ENCODE measurements at regions not wholly inside any gene's neighbourhood (a gene's known extent, or its start where the extent isn't known, plus 50 kb on each side); places are given as distances from the start of the nearest gene placed in this dataset.

DNA sequence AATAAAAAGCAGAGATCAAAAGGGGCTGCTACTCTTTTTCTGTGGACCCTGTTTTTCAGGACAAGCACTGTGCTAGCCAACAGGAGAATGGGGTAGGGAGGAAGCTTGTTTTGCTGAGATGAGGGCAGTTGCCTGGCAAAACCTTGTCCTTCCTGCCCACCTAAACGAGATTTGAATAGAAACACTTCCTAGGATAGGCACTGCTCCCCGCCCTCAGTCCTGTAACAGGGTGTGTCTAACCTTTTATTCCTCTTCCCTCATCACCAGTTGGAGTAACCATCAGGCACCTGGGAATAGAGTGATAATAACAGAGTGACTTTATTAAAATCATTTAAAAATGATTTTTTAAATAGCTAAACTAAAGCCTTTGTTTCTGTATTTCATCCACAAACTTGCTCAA is 368.8 kb downstream of the LNPK start:
- TF ChIP-seq, protein P1, sequence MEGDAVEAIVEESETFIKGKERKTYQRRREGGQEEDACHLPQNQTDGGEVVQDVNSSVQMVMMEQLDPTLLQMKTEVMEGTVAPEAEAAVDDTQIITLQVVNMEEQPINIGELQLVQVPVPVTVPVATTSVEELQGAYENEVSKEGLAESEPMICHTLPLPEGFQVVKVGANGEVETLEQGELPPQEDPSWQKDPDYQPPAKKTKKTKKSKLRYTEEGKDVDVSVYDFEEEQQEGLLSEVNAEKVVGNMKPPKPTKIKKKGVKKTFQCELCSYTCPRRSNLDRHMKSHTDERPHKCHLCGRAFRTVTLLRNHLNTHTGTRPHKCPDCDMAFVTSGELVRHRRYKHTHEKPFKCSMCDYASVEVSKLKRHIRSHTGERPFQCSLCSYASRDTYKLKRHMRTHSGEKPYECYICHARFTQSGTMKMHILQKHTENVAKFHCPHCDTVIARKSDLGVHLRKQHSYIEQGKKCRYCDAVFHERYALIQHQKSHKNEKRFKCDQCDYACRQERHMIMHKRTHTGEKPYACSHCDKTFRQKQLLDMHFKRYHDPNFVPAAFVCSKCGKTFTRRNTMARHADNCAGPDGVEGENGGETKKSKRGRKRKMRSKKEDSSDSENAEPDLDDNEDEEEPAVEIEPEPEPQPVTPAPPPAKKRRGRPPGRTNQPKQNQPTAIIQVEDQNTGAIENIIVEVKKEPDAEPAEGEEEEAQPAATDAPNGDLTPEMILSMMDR (IDR thresholded peaks at IDR 0.05; ENCODE audit: borderline replicate concordance, extremely low read depth, insufficient read depth) = no peak
- H3K9ac ChIP-seq (ENCODE audit: low read length in 3 of 3) = no peak overlapping the region
- FAIRE-seq = no peak
- no peak for DNase-seq
- no peaks in the 10 kb centered on the region for H3K36me3 ChIP-seq (ENCODE audit: control insufficient read depth in 2 of 3, insufficient read depth in 3 of 3, low read length in 3 of 3)
- no peaks in the 10 kb centered on the region for H3K9me3 ChIP-seq (ENCODE audit: control insufficient read depth in 2 of 3, insufficient read depth in 1 of 3, low read length in 3 of 3)
- no peak overlapping the region for H3K27ac ChIP-seq (ENCODE audit: low read depth in 2 of 2, low read length in 2 of 2)
- intact Hi-C loops (cut with DNase I) = no loop called here
- H3K27me3 ChIP-seq (ENCODE audit: control insufficient read depth, insufficient read depth, low read length) = no peaks in the 10 kb centered on the region
- H3K4me1 ChIP-seq (ENCODE audit: control insufficient read depth in 2 of 3, insufficient read depth in 2 of 3, low read depth in 1 of 3, low read length in 3 of 3) = no peaks in the 10 kb centered on the region
- H3K4me3 ChIP-seq (ENCODE audit: low read length in 3 of 3) = no peak overlapping the region

DNA sequence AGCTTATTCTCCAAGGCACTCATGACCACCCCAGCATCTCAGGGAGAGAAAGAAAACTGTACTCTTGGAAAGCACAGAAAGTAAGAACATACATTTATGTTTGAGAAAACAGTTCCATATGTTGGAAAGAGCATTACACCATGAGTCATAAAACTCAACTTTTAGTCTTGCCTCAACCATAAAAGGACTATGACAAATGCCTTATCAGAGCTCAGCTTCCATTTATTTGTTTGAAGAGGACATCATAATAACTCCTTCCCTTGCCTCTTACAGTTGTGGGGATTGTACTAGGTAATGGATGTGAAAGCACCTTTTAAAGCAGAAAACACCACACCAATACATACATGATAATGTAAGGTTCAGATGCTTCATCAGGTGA is 370.8 kb downstream of the LNPK start:
- H3K9me3 ChIP-seq (ENCODE audit: control insufficient read depth in 2 of 3, insufficient read depth in 1 of 3, low read length in 3 of 3) = no peaks in the 10 kb centered on the region
- no peak overlapping the region for H3K27ac ChIP-seq (ENCODE audit: low read depth in 2 of 2, low read length in 2 of 2)
- intact Hi-C loops (cut with DNase I) = no loop called here
- no peak overlapping the region for H3K9ac ChIP-seq (ENCODE audit: low read length in 3 of 3)
- H3K27me3 ChIP-seq (ENCODE audit: control insufficient read depth, insufficient read depth, low read length) = no peaks in the 10 kb centered on the region
- FAIRE-seq (no peak), DNase-seq (no peak)
- TF ChIP-seq, protein P1 (IDR thresholded peaks at IDR 0.05; ENCODE audit: borderline replicate concordance, extremely low read depth, insufficient read depth) = no peak
- H3K4me3 ChIP-seq (ENCODE audit: low read length in 3 of 3) = no peak overlapping the region
- H3K36me3 ChIP-seq (ENCODE audit: control insufficient read depth in 2 of 3, insufficient read depth in 3 of 3, low read length in 3 of 3) = no peaks in the 10 kb centered on the region
- no peaks in the 10 kb centered on the region for H3K4me1 ChIP-seq (ENCODE audit: control insufficient read depth in 2 of 3, insufficient read depth in 2 of 3, low read depth in 1 of 3, low read length in 3 of 3)

DNA sequence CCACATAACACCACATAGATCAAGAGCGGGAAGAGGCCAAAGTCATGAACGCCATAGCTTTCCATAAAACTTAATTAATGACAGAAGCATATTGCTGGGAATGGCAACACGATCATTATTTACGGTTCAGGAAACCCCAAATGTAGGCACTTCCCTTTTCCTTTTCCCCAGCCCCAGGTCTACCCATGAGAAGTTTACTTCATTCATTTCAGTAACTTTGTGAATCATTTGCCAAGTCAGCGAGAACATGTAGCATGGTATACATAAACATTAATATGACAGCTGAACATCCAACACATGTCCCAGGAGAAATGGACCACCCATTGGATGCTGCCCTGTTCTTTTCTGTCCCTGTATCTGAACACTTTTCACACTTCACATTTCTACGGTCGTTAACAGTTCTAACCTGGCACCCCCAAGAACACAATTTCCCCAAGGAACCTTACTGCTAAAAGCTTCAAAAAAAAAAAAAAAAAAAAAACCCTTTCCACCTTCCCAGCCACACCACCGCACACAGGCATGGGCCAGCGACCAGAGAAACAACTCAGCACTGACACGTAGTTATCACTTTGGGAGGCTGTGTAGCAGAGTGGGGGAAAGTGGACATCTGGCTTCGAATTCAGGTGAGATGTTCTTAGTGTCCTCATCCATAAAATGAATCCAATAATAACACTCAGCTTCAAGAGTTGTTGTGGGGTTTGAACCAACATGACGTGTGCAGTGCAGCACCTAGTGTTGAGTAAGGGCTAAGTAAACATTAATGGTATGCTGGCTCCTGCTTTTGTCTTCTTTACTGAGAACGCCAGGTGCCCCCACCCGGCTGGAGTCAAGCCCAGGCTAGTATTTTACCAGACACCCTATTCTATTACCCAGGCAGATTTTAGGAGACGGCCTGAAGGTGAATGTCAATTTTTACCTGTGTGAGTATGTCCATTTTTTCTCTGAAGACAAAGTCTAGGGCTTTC is 371.5 kb downstream of the LNPK start:
- Histone ChIP-seq H3K27ac (ENCODE audit: low read depth in 2 of 2, low read length in 2 of 2) (no peak overlapping the region), H3K9ac (ENCODE audit: low read length in 3 of 3) (no peak overlapping the region), H3K4me3 (ENCODE audit: low read length in 3 of 3) (no peak overlapping the region), H3K27me3 (ENCODE audit: control insufficient read depth, insufficient read depth, low read length) (no peaks in the 10 kb centered on the region), H3K9me3 (ENCODE audit: control insufficient read depth in 2 of 3, insufficient read depth in 1 of 3, low read length in 3 of 3) (no peaks in the 10 kb centered on the region), H3K36me3 (ENCODE audit: control insufficient read depth in 2 of 3, insufficient read depth in 3 of 3, low read length in 3 of 3) (no peaks in the 10 kb centered on the region), H3K4me1 (ENCODE audit: control insufficient read depth in 2 of 3, insufficient read depth in 2 of 3, low read depth in 1 of 3, low read length in 3 of 3) (no peaks in the 10 kb centered on the region)
- FAIRE-seq (no peak), DNase-seq (peak in 1 of 5 donors; percentile 50)
- intact Hi-C loops (cut with DNase I) = no loop called here
- TF ChIP-seq, protein P1 (IDR thresholded peaks at IDR 0.05; ENCODE audit: borderline replicate concordance, extremely low read depth, insufficient read depth) = no peak

All from kidney (tissue), 13 donors.